A549 (cell line): ENCODE measurements at regions not wholly inside any gene's neighbourhood (a gene's known extent, or its start where the extent isn't known, plus 50 kb on each side); places are given as distances from the start of the nearest gene placed in this dataset.
"Not testable (repeated sequence)": the region's sequence is repeated elsewhere in the genome, so short reads cannot be mapped to it uniquely, and the experiment has no call there.

Experiments
- ATAC-seq, 2 experiments: fragments of 200-7000 bp in 1 of 2; fragments of >200 bp in 1 of 2; cut with Nextera tagmentation in 1 of 2; cut with Tn5 transposase in 1 of 2; 3 replicates each; pipeline versions ENCODE4 v1.8.0 to v1.9.1; 2018 to 2020; ENCODE audit warnings: mild to moderate bottlenecking in 1 of 2, moderate library complexity in 1 of 2
- CTCF ChIA-PET: fragments of 300-600 bp; sonication (Branson Sonifier 250); formaldehyde crosslinking; extraction: SDS; loops from one replicate; lab custom pipeline; 2021; ENCODE audit warnings: antibody characterized with exemption, inconsistent platforms; lab: Yijun Ruan, JAX
- POLR2A ChIA-PET: fragments of 350-600 bp; formaldehyde crosslinking; extraction: SDS; loops from one replicate; lab custom pipeline; 2021; ENCODE audit warnings: antibody characterized with exemption, inconsistent platforms; lab: Yijun Ruan, JAX
- DNase-seq, 2 experiments: peaks; one replicate each; pipeline versions ENCODE4 v3.0.0 to v3.0.0-alpha.2; 2011 to 2016; ENCODE audit warnings: low read depth in 1 of 2, low spot score in 1 of 2
- FAIRE-seq: peaks from 2 replicates; lab custom pipeline; 2011; peaks lifted over from hg19 to GRCh38; lab: Jason Lieb, UNC
- H3K27ac ChIP-seq, 2 experiments: fragments of >200 bp; sonication (Bioruptor Twin); formaldehyde crosslinking; 3 replicates each; pipeline ENCODE4 v1.5.1; 2016 to 2017
- H3K4me1 ChIP-seq: fragments of >200 bp; sonication (Bioruptor Twin); formaldehyde crosslinking; 3 replicates; pipeline ENCODE4 v1.6.1; 2016
- H3K4me2 ChIP-seq: fragments of >200 bp; sonication (Bioruptor Twin); formaldehyde crosslinking; 3 replicates; pipeline ENCODE4 v1.6.1; 2016
- H3K4me3 ChIP-seq: fragments of >200 bp; sonication (Bioruptor Twin); formaldehyde crosslinking; 3 replicates; pipeline ENCODE4 v1.5.1; 2016
- H3K9me3 ChIP-seq: fragments of >200 bp; sonication (Bioruptor Twin); formaldehyde crosslinking; 3 replicates; pipeline ENCODE4 v1.6.1; 2016
- ESRRA ChIP-seq: fragments of 150-350 bp; IDR thresholded peaks from 2 replicates; pipeline ENCODE4 v1.6.1; 2014; ENCODE audit warnings: mild to moderate bottlenecking, low read length, borderline replicate concordance
- FOSB ChIP-seq: fragments of 250-450 bp; sonication (Bioruptor Pico); IDR thresholded peaks from 2 replicates; pipeline ENCODE4 v1.5.0; 2020; ENCODE audit warnings: mild to moderate bottlenecking, moderate library complexity
- FOSL2 ChIP-seq, 2 experiments: fragments of 450-650 bp in 1 of 2; fragments of >200 bp in 1 of 2; sonication (Bioruptor Twin) in 1 of 2; formaldehyde crosslinking; IDR thresholded peaks; 2 replicates each; pipeline versions ENCODE4 v1.5.0 to v1.6.1; 2016 to 2020; ENCODE audit warnings: mild to moderate bottlenecking in 1 of 2, moderate library complexity in 1 of 2
- HDAC2 ChIP-seq: fragments of 200-600 bp; sonication (generic); IDR thresholded peaks from 2 replicates; pipeline ENCODE4 v1.6.1; 2016
- HEYL ChIP-seq: fragments of 250-450 bp; sonication (Bioruptor Pico); IDR thresholded peaks from 2 replicates; pipeline ENCODE4 v1.8.0; 2021; ENCODE audit warnings: mild to moderate bottlenecking, moderate library complexity
- HOXB13 ChIP-seq: fragments of 250-450 bp; sonication (Bioruptor Pico); IDR thresholded peaks from 2 replicates; pipeline ENCODE4 v1.5.0; 2020; ENCODE audit warnings: low read depth, mild to moderate bottlenecking, moderate library complexity
- JUN ChIP-seq, 2 experiments: fragments of >200 bp; sonication (Bioruptor Twin); formaldehyde crosslinking; IDR thresholded peaks; 2 replicates in 1 of 2; 3 replicates in 1 of 2; pipeline ENCODE4 v1.6.1; 2016 to 2017
- KDM5A ChIP-seq: fragments of 200-600 bp; sonication (generic); IDR thresholded peaks from 2 replicates; pipeline ENCODE4 v1.6.1; 2016; ENCODE audit warnings: antibody characterized with exemption, mild to moderate bottlenecking
- MAFK ChIP-seq: fragments of 450-650 bp; IDR thresholded peaks from 2 replicates; pipeline ENCODE4 v1.6.1; 2014; ENCODE audit not compliant: partially characterized antibody
- MYC ChIP-seq: IDR thresholded peaks from 2 replicates; pipeline ENCODE4 v1.6.1; 2012; ENCODE audit warnings: mild to moderate bottlenecking, inconsistent platforms, low read length, improper control_type of control experiment, borderline replicate concordance
- NFE2L2 ChIP-seq: fragments of 150-350 bp; conservative IDR thresholded peaks from 2 replicates; pipeline ENCODE4 v1.6.1; 2014; ENCODE audit warnings: low read length
- NPAS2 ChIP-seq: fragments of 250-450 bp; sonication (Bioruptor Pico); IDR thresholded peaks from 2 replicates; pipeline ENCODE4 v1.8.0; 2022; ENCODE audit warnings: mild to moderate bottlenecking, moderate library complexity, borderline replicate concordance
- NR3C1 ChIP-seq: fragments of >200 bp; sonication (Bioruptor Twin); formaldehyde crosslinking; IDR thresholded peaks from 3 replicates; pipeline ENCODE4 v1.6.1; 2017
- POLR2A ChIP-seq: IDR thresholded peaks from 2 replicates; pipeline ENCODE4 v1.6.1; 2012; ENCODE audit warnings: mild to moderate bottlenecking, low read length
- POLR2AphosphoS2 ChIP-seq: conservative IDR thresholded peaks from 2 replicates; pipeline ENCODE4 v1.6.1; 2012; ENCODE audit warnings: low read length, improper control_type of control experiment, inconsistent platforms
- RCOR1 ChIP-seq: fragments of 150-350 bp; IDR thresholded peaks from 2 replicates; pipeline ENCODE4 v1.6.1; 2014; ENCODE audit warnings: antibody characterized with exemption, low read length, low read depth
- RFX5 ChIP-seq: fragments of 450-650 bp; IDR thresholded peaks from 2 replicates; pipeline ENCODE4 v1.7.1; 2014; ENCODE audit warnings: antibody characterized with exemption, mild to moderate bottlenecking, moderate library complexity
- TFCP2L1 ChIP-seq: fragments of 250-450 bp; sonication (Bioruptor Pico); IDR thresholded peaks from 2 replicates; pipeline ENCODE4 v1.5.0; 2021; ENCODE audit warnings: mild to moderate bottlenecking
- ZC3H11A ChIP-seq: fragments of 450-650 bp; IDR thresholded peaks from 2 replicates; pipeline ENCODE4 v1.6.1; 2014; ENCODE audit warnings: antibody characterized with exemption, mild to moderate bottlenecking
- WGBS: methylation state at CpG from one replicate; pipeline ENCODE4 v1.1.6; 2017; ENCODE audit errors: missing lambda C conversion rate; 5-methylcytosine and 5-hydroxymethylcytosine counted together
- TF ChIP-seq, protein P1 (sequence below): fragments of 250-450 bp; sonication (Bioruptor Pico); IDR thresholded peaks from 2 replicates; pipeline ENCODE4 v1.5.0; 2021; ENCODE audit warnings: mild to moderate bottlenecking, moderate library complexity, borderline replicate concordance
- TF ChIP-seq, protein P2 (sequence below): fragments of 150-350 bp; IDR thresholded peaks from 2 replicates; pipeline ENCODE4 v1.6.1; 2014; ENCODE audit warnings: low read depth, mild to moderate bottlenecking, low read length
- TF ChIP-seq, protein P3 (sequence below): IDR thresholded peaks from 2 replicates; pipeline ENCODE4 v1.6.1; 2012
- TF ChIP-seq, protein P4 (sequence below): fragments of >200 bp; sonication (Bioruptor Twin); formaldehyde crosslinking; IDR thresholded peaks from 3 replicates; pipeline ENCODE4 v1.6.1; 2016
- TF ChIP-seq, protein P5 (sequence below): fragments of 450-650 bp; IDR thresholded peaks from 2 replicates; pipeline ENCODE4 v1.6.1; 2014; ENCODE audit warnings: antibody characterized with exemption
- TF ChIP-seq, protein P6 (sequence below): fragments of 200-600 bp; sonication (generic); IDR thresholded peaks from 2 replicates; pipeline ENCODE4 v1.6.1; 2016; ENCODE audit warnings: antibody characterized with exemption, mild to moderate bottlenecking, moderate library complexity

DNA sequence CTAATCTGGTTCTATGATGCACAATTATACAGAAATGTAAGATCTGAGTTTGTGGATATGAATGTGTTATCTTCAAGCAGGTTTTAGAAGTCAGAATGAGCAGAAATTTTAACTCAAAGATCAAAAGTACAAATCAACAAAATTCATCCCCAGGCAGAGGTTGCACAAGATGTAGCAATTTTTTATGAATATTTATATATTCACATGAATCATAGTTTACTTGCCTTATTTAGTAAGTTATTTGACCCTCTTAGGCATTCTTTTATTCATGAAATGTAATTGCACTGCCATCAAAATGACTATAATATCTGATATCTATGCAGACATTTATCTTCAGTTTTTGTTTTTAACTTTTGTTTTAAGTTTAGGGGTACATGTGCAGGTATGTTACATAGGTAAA, 103.1 kb upstream of the DAZL start:
- ChIA-PET POLR2A (no interaction called here), CTCF (interaction anchor here (1.2 kb wide), 1 partner anchor 43 kb away, joined by 3 read pairs; no protein-coding TSS in a partner anchor)
- H3K4me1 ChIP-seq: no peaks in the 10 kb centered on the region
- H3K9me3 ChIP-seq: no peaks in the 10 kb centered on the region
- FAIRE-seq: no peak
- no peak overlapping the region for H3K4me2 ChIP-seq
- DNase-seq: no peak
- H3K4me3 ChIP-seq: no peak overlapping the region
- no peak for ATAC-seq
- H3K27ac ChIP-seq: no peak overlapping the region
- TF ChIP-seq ZC3H11A (no peak), HOXB13 (CRISPR knock-in tag) (no peak), POLR2A (no peak), NFE2L2 (no peak), JUN (IDR thresholded peaks at IDR 0.05) (no peak), POLR2AphosphoS2 (no peak), HEYL (CRISPR knock-in tag) (no peak), NPAS2 (CRISPR knock-in tag) (no peak), HDAC2 (no peak), ESRRA (no peak)
- TF ChIP-seq, protein P1, sequence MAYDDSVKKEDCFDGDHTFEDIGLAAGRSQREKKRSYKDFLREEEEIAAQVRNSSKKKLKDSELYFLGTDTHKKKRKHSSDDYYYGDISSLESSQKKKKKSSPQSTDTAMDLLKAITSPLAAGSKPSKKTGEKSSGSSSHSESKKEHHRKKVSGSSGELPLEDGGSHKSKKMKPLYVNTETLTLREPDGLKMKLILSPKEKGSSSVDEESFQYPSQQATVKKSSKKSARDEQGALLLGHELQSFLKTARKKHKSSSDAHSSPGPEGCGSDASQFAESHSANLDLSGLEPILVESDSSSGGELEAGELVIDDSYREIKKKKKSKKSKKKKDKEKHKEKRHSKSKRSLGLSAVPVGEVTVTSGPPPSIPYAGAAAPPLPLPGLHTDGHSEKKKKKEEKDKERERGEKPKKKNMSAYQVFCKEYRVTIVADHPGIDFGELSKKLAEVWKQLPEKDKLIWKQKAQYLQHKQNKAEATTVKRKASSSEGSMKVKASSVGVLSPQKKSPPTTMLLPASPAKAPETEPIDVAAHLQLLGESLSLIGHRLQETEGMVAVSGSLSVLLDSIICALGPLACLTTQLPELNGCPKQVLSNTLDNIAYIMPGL (CRISPR knock-in tag): no peak
- TF ChIP-seq, protein P2, sequence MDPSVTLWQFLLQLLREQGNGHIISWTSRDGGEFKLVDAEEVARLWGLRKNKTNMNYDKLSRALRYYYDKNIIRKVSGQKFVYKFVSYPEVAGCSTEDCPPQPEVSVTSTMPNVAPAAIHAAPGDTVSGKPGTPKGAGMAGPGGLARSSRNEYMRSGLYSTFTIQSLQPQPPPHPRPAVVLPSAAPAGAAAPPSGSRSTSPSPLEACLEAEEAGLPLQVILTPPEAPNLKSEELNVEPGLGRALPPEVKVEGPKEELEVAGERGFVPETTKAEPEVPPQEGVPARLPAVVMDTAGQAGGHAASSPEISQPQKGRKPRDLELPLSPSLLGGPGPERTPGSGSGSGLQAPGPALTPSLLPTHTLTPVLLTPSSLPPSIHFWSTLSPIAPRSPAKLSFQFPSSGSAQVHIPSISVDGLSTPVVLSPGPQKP: no peak
- TF ChIP-seq, protein P3, sequence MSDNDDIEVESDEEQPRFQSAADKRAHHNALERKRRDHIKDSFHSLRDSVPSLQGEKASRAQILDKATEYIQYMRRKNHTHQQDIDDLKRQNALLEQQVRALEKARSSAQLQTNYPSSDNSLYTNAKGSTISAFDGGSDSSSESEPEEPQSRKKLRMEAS: no peak
- TF ChIP-seq, protein P4, sequence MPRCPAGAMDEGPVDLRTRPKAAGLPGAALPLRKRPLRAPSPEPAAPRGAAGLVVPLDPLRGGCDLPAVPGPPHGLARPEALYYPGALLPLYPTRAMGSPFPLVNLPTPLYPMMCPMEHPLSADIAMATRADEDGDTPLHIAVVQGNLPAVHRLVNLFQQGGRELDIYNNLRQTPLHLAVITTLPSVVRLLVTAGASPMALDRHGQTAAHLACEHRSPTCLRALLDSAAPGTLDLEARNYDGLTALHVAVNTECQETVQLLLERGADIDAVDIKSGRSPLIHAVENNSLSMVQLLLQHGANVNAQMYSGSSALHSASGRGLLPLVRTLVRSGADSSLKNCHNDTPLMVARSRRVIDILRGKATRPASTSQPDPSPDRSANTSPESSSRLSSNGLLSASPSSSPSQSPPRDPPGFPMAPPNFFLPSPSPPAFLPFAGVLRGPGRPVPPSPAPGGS: no peak
- TF ChIP-seq, protein P5, sequence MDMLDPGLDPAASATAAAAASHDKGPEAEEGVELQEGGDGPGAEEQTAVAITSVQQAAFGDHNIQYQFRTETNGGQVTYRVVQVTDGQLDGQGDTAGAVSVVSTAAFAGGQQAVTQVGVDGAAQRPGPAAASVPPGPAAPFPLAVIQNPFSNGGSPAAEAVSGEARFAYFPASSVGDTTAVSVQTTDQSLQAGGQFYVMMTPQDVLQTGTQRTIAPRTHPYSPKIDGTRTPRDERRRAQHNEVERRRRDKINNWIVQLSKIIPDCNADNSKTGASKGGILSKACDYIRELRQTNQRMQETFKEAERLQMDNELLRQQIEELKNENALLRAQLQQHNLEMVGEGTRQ: no peak

DNA sequence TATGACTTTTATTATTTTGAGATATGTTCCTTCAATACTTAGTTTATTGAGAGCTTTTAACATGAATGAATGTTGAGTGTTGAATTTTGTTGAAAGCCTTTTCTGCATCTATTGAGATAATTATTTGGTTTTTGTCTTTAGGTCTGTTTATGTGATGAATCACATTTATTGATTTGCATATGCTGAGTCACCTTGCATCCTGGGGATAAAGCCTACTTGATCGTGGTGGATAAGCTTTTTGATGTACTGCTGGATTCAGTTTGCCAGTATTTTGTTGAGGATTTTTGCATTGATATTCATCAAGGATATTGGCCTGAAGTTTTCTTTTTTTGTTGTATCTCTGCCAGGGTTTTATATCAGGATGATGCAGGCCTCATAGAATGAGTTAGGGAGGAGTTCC, 106.5 kb upstream of the DAZL start:
- H3K9me3 ChIP-seq, H3K27ac ChIP-seq, H3K4me3 ChIP-seq, ATAC-seq, POLR2A ChIA-PET, H3K4me1 ChIP-seq, H3K4me2 ChIP-seq, CTCF ChIA-PET, FAIRE-seq, DNase-seq: not testable (repeated sequence)
- 6% methylated on average over 1 of the region's 1 CpG for WGBS

DNA sequence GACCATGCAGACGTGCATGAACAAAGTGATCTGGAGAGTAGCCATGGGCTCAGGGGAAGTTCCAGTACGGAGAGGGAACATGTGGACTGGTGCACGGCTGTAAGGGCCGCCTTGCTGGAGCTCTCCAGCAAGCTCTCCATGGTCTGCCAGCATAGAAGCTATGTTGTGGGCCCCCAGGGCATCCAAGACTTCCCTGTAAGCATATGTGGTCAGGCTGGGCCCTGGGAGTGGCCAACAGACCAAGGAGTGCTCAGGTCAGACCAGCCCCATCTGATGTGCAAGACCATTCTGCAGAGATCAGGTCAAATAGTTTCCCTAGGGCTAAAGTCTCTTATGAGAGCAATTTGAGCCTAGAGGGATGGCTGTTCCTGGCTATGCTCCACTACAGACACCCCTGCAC, 110.1 kb upstream of the DAZL start:
- no peak overlapping the region for H3K27ac ChIP-seq
- 8% methylated on average over 4 of the region's 4 CpGs for WGBS
- no peak overlapping the region for H3K4me2 ChIP-seq
- CTCF ChIA-PET: no interaction called here
- no peak overlapping the region for H3K4me3 ChIP-seq
- TF ChIP-seq RFX5: no peak
- TF ChIP-seq RCOR1: no peak
- no peak for TF ChIP-seq TFCP2L1
- no peak for TF ChIP-seq KDM5A
- TF ChIP-seq MYC: no peak
- no peak for TF ChIP-seq FOSB
- TF ChIP-seq, protein P6, sequence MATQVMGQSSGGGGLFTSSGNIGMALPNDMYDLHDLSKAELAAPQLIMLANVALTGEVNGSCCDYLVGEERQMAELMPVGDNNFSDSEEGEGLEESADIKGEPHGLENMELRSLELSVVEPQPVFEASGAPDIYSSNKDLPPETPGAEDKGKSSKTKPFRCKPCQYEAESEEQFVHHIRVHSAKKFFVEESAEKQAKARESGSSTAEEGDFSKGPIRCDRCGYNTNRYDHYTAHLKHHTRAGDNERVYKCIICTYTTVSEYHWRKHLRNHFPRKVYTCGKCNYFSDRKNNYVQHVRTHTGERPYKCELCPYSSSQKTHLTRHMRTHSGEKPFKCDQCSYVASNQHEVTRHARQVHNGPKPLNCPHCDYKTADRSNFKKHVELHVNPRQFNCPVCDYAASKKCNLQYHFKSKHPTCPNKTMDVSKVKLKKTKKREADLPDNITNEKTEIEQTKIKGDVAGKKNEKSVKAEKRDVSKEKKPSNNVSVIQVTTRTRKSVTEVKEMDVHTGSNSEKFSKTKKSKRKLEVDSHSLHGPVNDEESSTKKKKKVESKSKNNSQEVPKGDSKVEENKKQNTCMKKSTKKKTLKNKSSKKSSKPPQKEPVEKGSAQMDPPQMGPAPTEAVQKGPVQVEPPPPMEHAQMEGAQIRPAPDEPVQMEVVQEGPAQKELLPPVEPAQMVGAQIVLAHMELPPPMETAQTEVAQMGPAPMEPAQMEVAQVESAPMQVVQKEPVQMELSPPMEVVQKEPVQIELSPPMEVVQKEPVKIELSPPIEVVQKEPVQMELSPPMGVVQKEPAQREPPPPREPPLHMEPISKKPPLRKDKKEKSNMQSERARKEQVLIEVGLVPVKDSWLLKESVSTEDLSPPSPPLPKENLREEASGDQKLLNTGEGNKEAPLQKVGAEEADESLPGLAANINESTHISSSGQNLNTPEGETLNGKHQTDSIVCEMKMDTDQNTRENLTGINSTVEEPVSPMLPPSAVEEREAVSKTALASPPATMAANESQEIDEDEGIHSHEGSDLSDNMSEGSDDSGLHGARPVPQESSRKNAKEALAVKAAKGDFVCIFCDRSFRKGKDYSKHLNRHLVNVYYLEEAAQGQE: no peak
- TF ChIP-seq MAFK: no peak
- TF ChIP-seq FOSL2 (IDR thresholded peaks at IDR 0.05): no peak
- TF ChIP-seq FOSL2 (CRISPR knock-in tag; IDR thresholded peaks at IDR 0.05): no peak
- TF ChIP-seq NPAS2 (CRISPR knock-in tag): no peak
- no peak for TF ChIP-seq NR3C1
- TF ChIP-seq, all 56 proteins: peak for 0
- Histone ChIP-seq H3K4me1 (no peaks in the 10 kb centered on the region), H3K9me3 (no peaks in the 10 kb centered on the region)
- no peak for FAIRE-seq
- DNase-seq: no peak
- no peak for ATAC-seq
- POLR2A ChIA-PET: no interaction called here
